ENCODE measurements at regions not wholly inside any gene's neighbourhood (a gene's known extent, or its start where the extent isn't known, plus 50 kb on each side); places are given as distances from the start of the nearest gene placed in this dataset.
"Not testable (repeated sequence)": the region's sequence is repeated elsewhere in the genome, so short reads cannot be mapped to it uniquely, and the experiment has no call there.

DNA sequence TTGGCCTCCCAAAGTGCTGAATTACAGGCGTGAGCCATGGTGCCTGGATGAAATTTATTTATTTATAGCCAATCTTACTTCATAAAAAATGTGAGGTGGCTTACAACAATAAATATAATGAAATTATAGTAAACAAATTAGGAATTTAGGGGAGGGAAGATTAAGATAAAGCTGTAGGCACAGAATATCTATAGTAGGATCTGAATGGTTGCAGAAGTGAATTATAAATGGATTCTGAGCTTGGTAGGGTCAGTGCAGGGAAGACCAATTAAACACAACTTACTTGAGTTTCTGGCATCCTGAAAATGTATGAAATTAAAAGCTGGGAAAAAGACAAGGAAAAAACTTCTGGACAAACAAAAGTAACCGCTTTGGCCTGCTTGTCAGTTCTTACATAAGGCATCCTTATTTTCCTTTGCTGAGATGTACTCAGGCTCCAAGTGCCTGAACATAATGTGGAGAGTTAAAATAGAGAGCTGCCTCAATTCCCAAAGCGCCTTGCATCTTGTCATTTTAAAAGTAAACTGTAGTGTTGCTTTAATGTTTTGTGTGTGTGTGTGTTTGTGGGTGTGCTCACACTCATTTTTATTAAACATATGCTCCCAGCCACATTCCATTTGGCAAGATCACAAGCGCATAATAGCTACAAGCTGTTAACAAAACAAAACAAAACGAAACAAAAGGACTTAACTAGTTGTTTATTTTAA lies 247.3 kb downstream of the S1PR1 start:
- DNase-seq (ENCODE audit: low read depth) = no peak

DNA sequence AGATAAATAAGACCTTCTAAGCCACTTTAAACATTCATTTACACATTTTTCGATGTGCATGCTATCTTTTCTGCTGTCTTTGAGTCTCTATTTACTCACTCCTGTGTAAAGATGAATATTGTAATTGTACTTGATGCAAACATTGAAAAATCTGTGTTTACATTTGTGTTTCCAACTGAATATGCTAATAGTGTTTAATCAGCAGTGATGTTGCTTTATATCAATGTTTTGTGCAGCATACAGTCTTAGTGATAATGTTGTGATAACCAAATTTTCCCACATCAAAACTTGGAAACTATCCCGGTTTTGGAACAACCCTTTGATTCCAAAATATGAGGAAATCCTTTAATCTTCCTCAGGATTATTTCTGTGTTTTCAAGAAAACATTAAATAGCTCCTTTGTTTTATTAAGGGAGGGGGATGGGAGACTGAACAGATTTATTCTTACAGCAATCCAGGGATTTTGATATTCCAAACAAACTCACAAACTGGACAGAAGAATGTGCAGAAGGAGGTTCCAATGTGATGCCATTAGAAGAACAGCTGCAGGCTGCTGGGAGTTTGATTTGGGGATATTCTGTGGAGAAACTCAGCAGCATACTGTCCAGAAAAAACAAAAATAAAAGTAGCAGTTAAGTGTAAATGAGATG lies 248.0 kb downstream of the S1PR1 start:
- DNase-seq (ENCODE audit: low read depth) = no peak

DNA sequence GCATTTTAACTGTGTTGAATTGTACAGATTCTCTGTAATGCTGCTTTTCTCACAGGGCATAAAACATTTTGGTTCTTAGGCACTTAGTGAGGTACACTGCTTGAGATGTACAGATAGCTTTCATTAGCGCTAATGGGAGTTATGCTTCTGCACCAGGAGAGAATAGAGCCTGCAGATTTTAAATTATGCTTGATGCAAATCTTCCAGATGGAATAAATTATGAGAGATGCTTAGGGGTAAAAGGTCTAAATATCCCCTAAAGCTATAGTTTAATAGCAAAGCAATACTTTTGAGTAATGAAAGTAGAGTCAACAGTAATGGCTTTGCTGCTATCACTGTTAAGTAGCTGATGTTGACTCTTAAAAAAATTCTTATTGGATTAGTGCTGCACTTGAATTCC lies 248.9 kb downstream of the S1PR1 start:
- no peak for DNase-seq (ENCODE audit: low read depth)

DNA sequence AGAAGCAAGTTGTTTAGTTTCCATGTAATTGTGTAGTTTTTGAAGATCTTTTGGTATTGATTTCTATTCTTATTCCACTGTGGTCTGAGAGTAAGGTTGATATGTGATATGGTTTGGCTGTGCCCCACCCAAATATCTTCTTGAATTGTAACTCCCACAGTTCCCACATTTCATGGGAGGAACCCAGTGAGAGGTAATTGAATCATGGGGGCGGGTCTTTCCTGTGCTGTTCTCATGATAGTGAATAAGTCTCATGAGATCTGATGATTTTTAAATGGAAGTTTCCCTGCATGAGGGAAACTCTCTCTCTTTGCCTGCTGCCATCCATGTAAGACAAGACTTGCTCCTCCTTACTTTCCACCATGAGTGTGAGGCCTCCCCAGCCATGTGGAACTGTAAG lies 255.3 kb downstream of the S1PR1 start:
- DNase-seq (ENCODE audit: low read depth) = not testable (repeated sequence)

DNA sequence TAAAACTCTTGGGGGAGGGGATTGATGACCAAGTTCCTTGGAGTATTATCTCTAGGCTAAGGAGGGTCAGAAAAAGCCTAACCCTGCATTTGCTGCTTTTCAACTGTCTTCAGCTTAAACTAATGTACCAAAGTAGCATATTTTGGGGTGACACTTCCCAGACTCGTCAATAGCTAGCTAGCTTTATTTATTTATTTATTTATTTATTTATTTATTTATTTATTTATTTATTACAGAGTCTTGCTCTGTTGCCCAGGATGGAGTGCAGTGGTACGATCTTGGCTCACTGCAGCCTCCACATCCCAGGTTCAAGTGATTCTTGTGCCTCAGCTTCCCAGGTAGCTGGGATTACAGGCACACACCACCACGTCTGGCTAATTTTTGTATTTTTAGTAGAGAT lies 257.1 kb downstream of the S1PR1 start:
- DNase-seq (ENCODE audit: low read depth) = not testable (repeated sequence)

DNA sequence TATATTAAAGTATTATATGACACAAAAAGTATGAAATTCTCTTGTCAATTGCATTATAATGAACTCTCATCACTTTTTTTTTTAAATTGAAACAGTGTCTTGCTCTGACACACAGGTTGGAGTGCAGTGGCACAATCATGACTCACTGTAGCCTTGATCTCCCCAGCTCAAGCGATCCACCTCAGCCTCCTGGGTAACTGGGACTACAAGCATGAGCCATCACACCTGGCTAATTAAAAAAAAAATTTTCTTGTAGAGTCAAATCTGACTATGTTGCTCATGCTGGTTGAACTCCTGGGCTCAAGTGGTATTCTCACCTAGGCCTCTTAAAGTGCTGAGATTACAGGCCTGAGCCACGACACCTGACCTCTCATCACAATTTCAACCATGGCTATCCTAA lies 259.3 kb downstream of the S1PR1 start:
- DNase-seq (ENCODE audit: low read depth) = no peak

DNA sequence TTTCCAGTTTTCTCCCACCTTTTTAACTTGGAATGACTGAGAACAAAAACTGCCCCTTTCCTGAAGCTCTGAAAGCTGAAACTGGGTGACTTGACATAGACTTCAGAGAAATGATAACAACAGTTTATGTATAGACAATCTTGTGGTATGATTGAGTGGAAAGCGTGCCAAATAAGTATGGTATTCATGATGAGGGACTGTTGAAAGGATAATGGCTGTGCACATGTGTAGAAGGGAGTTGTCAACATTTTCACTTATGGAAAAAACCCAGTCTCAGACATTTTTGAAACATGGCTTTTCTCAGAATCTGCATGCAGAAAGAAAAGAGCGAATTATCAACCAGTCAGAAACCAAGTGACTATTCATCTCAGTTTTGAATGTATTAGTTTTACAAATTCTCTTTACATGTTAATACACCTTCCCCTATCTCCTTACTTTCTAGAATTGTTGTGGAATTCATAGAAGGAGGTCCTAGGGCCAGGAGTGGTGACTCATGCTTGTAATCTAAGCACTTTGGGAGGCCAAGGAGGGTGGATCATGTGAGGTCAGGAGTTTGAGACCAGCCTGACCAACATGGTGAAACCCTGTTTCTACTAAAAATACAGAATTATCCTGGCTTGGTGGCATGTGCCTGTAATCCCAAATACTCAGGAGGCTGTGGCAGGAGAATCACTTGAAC lies 261.2 kb downstream of the S1PR1 start:
- no peak for DNase-seq (ENCODE audit: low read depth)

DNA sequence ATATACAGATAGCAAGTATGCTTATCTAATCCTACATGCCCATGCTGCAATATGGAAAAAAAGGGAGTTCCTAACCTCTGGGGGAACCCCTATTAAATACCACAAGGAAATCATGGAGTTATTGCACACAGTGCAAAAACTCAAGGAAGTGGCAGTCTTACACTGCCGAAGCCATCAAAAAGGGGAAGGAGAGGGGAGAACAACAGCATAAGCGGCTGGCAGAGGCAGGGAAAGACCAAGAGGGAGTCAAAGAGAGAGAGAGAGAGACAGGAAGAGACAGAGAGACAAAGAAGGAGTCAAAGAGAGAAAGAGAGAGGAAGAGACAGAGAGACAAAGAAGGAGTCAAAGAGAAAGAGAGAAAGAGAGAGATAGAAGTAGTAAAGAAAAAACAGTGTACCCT lies 267.3 kb downstream of the S1PR1 start:
- DNase-seq (ENCODE audit: low read depth) = not testable (repeated sequence)

DNA sequence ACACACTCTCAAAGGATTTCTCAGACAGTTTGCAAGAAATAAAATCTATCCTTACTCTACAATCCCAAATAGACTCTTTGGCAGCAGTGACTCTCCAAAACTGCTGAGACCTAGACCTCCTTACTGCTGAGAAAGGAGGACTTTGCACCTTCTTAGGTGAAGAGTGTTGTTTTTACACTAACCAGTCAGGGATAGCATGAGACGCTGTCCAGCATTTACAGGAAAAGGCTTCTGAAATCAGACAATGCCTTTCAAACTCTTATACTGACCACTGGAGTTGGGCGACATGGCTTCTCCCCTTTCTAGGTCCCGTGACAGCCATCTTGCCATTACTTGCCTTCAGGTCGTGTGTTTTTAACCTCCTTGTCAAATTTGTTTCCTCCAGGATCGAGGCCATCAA lies 268.4 kb downstream of the S1PR1 start:
- not testable (repeated sequence) for DNase-seq (ENCODE audit: low read depth)

DNA sequence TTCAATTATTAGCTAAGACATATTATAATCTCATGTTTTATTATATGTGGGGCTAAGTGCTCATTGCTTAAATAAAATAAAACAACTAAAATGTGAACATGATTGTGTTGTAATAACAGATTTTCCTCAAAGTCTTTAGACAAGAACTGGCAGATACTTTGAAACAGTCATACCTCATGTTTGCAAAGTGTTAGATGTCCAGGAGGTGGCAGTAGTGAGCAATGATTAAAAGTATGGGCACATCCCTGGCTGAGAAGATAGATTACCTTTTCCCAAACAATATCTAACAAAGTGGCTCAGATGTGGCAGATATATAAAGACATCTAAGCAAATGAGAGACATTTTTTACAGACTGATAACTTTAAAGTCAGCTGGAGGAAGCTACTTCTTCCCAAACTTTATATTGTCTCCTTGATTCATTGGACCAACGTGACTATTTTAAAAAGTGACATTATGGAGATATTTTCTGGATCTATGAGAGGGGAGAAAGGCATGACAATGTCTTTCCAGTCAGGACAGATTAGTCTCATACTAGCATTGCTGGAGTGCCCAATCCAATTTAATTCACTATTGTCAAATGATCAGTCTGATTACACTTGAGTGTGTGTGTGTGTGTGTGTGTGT lies 269.8 kb downstream of the S1PR1 start:
- DNase-seq (ENCODE audit: low read depth) = no peak

DNA sequence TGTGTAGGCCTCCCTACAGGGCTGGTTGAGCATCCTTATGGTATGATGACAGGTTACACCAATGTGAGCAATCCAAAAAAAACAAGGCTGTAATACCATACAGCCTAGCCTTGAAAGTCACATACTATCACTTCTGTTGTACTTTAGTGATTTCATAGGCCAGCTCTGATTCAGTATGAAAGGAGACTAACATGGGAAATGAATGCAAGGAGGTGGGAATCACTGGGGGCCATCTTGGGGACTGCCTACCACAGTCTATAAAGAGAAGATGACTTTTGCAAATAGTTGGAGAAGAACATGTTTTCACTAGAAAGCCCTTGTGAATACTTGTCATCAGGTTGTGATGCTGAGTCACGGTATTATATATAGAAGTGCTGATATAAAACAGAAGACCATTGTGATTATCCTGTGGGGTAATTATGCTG lies 270.7 kb downstream of the S1PR1 start:
- no peak for DNase-seq (ENCODE audit: low read depth)

DNA sequence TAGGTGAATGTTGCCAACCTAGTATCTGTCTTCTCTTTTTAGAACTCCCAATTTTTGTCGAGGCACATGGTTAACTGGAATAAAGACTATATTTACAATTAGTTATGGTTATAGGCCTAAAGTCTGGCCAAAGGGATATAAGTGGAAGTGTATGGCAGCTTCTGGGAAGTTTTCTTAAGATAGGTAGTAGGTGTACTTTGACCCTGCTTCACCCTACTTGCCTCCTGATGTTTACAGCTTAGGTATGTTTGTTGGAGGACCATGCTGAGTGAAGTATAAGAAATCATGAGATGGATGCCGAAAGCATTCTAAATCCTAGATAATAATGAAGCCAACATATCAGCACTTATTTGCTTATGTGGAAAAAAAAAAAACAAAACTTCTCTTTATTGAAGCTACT lies 272.1 kb downstream of the S1PR1 start:
- no peak for DNase-seq (ENCODE audit: low read depth)

DNA sequence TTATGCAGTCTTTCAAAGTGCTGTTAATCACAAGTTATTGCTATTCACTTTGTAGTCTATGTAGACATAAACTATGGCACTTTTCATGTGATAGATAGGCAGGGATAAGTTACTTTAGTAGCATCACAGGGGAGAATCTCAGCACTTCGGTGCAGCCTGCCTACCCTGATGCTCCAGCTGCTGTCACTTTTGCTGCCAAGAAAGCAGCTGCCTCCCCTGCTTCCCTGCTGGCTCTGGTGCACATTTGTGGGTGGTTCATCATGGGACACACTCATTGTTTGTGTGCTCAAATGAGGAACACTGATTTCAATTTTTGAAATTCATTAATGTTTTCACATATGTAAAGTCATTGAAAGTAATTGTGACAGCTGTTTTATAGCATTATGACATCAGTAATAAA lies 272.6 kb downstream of the S1PR1 start:
- DNase-seq (ENCODE audit: low read depth) = no peak

DNA sequence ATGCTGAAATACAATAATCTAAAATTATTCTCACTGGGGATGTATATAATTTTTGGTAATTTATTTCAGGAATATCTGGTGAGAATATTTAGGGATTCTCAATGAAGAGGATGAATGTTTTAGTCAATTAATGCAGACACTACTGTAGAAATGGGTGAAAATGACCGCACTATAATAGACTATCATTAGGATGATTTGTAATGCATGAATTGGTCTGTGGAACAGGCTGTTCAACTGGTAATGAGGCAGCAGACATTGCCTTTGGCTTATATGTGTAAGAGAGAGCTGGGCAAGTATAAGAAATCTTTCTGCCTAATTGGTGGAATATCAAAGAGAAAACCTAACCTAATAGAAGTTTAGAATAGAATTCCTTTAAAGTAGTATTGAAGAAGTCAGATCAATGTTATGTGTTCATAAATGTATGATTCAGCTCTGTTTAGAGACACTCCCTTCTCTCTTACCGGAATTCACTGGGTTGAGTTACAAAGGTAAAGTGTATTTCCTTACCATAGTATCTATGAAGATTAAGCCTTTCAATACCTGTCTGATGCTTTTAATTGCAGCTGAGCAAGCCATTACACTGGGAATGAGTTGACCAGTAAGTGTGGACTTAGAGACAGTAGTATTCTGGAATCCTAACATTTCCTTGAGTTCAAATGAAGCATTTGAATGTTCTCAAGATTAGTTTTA lies 274.5 kb downstream of the S1PR1 start:
- no peak for DNase-seq (ENCODE audit: low read depth)

DNA sequence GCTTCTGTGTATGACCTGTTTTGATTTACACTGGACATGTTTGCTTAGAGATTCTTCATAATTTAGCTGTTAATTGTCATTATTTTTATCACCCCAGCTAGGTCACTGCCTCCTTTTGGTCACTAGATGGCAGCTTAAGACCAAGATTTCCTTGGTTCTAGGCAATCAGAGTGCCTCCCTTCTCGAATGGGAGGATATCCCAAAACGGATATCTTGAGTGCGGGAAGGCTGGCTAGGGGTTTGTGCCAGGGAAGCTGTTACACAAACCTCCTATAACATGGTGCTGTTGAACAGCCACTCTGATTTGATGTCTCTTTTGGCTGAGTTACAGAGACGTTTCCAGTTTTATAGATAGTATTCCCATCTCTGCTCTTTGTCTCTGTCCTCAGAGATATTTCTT lies 283.5 kb downstream of the S1PR1 start:
- no peak for DNase-seq (ENCODE audit: low read depth)

DNA sequence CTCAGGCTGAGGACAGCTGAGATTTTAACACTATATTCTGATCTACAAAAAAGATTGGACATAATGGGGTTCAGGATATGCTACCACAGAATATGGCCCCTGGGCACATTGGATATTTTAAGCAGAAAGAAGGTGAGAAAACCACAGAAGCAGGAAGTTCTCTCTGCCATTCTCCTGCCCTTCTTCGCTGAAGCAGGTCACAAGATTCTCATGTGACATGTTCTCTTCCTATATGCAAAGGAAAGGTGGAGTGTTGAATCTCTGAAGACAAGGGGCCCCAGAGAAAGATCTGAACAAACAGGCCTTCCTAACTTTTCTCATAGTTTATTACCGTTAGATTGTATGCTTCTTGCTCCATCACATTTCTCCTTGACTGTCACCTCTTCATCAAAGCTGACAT lies 285.7 kb downstream of the S1PR1 start:
- no peak for DNase-seq (ENCODE audit: low read depth)

DNA sequence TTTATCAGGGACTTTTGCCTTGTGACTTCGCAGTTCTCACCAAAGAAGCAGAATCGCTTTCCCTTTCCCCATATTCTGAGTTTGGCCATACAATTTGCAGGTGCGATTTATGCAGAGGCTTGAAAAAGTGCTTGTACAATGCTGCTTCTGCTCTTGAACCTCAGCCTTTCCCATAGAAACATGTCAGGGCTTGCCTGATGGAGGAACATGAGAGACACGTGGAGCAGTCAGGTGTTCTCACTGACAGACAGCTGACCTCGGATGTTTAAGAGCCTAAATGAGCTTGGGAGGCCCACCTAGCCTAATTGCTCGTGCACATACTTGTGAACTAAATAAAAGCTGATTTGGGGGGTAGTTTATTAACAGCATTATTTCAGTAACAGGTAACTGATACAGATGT lies 290.0 kb downstream of the S1PR1 start:
- no peak for DNase-seq (ENCODE audit: low read depth)

DNA sequence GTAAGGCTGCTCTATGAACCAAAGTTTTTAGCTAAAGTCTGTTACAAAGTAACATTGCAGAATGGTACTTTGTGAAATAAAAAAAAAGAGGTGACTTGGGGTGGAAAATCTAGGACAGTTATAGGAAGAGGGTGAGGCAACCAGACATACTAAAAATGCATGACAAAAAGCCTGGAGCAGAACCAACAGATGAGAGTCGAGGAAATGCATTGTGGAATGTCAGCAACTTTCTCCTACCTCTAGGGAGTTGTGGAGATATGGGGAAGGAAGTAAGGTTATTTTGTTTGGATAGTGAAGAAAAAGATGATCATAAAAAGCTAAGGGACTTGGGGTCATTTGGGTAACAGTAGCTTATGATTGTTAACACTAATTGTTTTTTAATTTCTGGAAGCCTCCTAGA lies 295.6 kb downstream of the S1PR1 start:
- DNase-seq (ENCODE audit: low read depth) = no peak

DNA sequence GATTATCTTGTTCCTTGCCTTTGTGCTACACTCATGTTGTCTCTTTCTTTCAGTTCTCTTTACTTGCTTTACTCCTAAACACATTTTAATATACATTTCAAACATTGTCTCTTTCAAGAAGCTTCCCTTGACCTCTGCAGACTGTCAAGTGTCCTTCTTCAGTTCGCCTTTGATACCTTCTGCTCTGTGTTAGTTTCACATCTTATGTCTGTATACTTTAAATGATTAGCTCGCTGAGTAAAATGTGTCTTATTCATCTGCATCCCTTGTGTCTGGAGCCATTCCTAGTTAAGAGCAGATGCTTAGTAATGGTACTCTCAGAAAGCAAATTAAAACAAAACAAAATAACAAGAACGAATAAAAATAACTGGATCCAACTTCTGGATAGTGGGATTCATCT lies 303.3 kb downstream of the S1PR1 start:
- no peak for DNase-seq (ENCODE audit: low read depth)

DNA sequence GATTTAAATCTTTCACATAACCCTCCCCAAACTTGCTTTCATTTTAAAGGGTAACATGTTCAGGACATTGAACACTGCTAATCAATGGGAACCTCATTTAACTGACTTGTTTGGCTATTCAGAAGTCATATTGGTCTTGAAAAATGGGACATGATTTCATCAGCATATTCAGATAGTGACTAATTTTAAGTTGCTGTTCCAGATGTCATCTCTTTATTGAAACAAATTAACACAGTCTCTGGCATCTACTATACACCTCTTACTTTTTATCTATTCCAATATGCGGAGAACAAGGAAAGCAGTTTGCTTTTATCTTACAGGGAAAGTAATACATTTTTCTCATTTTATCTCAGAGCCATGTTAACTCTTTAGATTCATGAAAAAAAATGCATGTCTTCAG lies 310.1 kb downstream of the S1PR1 start:
- no peak for DNase-seq (ENCODE audit: low read depth)

DNA sequence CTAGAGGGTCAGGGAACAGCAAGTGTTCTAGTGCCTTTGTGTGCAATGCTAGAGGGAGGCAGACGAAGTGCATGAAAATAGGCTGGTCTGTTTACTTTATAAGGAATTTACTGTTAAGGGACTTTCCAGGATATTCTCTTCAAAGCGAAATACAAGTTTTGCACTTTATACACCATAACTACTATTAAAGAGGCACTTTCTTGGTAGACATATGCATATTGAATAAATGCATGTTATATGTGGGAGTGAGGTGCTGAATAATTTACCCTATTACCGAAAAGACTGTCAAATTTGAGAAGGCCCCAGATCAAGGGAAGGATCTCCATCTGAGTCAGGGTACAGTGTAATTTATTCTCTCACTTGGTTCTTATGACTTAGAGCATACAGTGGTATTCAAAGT lies 310.5 kb downstream of the S1PR1 start:
- DNase-seq (ENCODE audit: low read depth) = no peak

DNA sequence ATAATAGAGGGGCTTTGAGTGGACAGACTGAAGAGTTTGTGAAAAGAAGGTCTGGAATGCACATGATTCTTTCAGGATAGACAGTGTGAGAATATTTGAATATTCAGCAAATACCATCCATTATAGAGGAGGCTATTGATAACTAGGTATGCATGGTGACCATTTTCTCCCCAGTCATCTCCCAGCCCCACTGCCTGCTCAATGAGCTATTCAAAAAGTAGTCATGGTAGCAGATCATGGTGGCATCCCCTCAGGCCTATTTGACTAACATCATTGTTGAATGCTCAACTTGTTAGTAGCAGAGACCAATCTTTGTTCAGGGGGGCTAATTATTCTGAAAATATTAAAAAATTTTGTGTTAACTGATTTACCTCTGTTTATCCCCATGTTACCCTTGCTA lies 311.6 kb downstream of the S1PR1 start:
- DNase-seq (ENCODE audit: low read depth) = no peak
